ENCODE measurements at regions not wholly inside any gene's neighbourhood (a gene's known extent, or its start where the extent isn't known, plus 50 kb on each side); places are given as distances from the start of the nearest gene placed in this dataset.
A peak's percentile ranks its signal among the peaks of the same experiment; 100 is the strongest.

DNA sequence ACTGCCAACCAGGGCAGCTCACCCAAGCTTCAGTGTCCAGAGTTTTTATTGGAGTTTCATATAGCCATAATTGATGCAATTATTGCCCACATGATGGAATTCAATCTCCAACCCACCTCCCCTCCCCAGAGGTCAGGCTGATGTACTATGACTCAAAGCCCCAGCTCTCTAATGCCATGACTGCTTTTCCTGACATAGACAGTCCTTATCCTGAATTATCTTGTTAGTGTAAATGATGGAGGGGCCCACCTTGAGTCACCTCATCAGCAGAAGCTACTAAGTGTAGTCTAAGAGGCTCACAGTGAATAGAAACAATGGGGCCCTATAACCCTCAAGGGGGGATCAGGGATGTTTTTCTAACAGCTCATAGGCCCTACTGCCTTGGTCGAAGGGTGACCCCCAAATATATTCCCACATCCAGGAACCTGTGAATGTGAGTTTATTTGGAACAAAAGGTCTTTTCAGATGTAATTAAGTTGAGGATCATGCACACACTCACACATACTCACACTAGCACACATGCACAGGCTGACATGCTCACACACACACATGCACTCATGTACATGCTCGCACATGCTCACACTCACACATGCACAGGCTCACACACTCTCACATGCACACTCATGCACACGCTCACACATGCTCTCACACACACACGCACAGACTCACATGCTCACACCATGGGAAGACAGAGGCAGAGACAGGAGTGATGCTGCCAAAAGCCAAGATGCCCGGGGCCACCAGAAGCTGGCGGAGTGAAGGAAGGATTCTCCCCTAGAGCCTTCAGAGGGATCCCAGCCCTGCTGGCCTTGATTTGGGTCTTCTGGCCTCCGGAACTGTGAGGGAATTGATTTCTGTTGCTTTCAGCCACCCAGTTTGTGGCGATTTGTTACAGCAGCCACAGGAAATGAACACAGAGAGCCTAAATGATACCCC lies 131.2 kb upstream of the SMAD3 start:
- no peak for DNase-seq

DNA sequence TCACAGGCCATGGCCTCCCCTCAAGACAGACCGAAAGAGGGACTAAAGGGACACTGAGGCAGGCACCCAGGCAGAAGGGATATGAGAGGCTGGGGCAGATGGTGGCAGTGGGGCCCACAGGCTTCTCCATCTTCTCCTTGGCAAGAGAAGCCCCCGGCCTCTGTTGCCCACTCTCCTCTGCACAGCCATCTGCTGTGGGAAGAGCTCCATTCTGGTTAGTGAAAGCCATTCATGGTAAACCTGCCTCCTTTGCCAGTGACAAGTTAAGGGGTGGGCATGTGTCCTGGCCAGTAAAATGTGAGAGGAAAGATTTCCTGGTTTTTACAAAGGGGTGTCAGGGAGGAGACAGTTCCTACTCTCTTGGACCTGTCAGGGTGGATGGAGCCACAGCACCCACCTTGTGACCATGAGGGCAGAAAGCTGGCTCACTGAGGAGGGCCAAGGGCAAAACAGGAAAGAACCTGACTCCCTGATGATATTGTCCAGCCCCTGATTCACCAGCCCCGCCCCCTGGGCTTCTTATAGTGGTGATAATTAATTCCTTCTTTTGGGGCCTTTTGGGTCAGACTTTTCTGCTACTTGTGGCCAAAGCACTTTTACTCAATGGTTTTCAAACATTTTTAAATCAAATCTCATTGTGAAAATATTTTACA lies 130.4 kb upstream of the SMAD3 start:
- DNase-seq, result no peak

DNA sequence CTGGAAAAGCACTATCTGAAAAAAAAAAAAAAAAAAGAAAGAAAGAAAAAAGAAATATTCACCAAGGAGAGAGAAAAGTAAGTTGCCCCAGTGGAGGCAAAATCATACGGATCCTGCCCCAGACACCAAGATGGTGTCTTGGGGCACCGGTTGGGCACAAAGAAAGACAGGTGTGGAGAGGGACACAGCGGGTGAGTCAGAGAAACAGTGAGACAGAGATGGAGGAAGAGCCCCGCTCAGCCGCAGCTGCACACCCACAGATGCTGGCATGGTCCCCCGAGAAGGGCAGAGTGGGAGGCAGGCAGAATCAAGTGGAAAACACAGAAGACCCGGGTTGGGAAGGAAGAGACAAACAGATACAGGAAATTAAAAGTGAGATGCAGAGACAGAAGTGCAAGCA lies 129.7 kb upstream of the SMAD3 start:
- no peak for DNase-seq

DNA sequence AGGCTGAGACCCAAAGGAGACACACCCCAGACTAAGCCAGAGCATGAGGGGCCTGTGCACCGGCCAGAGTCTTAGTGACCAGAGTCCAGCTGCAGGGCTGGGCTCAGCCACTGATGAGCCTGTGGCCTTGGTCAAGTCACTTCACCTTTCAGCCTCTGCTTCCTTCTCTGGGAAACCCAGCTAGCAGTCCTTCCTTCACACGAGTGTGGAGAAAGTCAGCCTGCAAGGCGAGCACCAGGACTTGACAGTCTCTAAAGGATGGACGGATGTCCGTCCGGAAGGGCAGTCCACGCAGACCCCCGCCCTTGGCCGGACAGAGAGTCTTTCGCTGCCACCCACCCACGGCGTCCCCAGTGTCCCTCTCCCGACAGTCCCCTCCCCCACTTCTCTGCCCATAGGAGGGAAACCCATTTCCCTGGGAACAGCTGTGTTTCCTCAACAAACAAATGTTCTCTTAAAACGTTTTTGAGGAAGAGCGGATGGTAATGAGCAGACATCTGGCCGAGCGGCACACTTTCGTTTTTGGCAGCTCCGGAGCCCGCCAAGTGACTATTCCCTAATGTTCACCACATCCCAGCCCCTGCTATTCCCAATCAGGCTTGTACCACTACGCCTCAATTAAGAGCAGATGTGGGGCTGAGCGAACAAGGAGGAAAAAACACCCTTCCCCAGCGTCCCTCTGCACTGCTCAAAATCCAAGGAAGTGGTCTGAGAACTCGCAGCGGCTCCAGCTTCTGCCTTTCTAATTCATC lies 129.1 kb upstream of the SMAD3 start:
- DNase-seq, result no peak

DNA sequence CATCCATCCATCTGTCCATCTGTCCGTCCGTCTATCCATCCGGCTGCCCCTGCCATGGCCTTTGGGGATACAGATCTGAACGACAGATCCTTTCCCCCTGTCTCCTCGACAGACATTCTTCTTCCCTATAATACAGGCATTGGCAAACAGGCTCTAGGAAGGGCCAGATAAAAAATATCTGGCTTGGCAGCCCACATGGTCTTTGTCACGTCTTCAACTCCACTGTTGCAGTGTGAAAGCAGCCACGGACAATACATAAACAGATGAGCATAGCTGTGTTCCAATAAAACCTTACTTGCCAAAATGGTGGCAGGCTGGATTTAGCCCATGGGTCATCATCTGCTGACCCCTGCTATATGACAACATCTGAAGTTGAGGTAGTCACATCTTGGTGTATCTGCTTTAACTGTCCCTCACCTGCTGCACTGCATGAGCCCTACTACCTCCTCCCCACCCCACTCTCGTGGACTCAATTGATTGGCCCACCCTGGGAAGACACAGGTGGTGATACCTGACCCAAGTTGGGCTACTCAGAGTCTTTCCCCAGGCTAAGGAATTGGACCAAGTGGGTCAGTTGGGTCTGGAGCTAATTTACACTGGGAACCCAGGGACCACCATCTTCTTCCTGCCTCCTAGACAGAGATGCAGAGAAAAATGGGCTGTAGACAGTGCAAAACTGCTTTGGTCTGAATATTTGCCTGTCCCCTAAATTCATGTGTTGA lies 128.4 kb upstream of the SMAD3 start:
- no peak for DNase-seq

DNA sequence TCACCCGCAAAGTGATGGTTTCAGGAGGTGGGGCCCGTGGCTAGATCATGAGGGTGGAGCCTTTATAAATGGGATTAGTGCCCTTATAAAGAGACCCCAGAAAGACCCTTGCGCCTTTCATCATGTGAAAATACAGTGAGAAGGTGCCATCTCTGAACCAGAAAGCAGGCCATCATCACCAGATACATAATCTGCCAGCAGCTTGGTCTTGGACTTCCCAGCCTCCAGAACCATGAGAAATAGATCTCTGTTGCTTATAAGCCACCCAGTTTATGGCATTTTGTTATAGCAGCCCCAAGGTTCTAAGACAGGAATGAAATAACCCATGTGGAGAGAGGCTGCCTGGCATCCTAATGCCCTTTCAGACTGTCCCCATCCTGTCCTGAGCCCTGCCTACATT lies 127.8 kb upstream of the SMAD3 start:
- no peak for DNase-seq

DNA sequence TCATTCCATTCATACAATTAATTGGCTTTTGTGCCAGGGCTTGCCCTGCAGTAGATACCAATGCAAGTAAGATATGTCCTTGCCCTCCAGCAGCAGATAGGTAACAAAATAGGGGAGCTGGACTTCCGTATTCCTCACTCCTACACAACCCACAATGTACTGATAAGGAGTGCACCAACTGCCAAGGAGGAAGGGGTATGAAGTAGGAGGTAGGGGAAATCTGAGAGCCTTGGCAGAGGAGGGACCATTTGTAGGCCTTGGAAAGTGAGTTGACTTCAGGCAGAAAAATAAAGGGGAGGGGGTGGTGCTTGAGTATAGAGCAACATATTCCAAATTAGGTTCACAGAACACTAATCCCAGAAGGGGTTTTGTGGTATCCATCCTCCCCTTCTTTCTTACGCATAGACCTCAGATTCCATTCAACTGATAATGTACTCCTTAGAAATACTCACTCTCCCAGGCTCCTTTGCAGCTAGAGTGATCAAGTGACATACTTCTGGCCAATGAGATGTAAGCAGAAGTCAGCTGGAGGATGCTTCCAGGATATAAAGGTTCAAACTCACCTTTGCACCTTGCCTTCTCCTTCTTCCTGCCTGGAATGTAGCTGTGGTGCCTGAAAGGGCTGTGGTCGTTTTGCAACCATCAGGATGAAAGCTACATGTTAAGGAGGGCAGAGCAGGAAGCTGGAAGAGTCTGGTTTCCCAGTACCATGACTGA lies 127.1 kb upstream of the SMAD3 start:
- DNase-seq, result no peak

DNA sequence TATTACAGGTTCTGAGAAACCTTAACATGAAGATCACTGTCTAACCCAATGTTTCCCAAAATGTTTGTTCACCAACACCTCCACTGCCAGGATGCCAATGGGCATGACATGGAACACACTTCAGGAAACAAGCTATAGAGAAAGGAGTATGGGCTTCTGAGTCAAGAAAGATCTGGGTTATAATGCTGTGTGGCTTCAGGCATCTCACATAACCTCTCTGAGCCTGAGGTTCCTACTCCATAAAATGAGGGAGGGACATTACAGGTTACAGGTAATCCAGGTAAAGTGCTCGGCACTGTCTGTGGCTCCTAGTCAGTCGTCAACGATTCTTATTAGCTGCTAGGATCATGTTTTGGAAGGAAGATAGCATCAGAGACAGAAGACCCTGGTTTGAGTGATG lies 126.4 kb upstream of the SMAD3 start:
- DNase-seq, result no peak

DNA sequence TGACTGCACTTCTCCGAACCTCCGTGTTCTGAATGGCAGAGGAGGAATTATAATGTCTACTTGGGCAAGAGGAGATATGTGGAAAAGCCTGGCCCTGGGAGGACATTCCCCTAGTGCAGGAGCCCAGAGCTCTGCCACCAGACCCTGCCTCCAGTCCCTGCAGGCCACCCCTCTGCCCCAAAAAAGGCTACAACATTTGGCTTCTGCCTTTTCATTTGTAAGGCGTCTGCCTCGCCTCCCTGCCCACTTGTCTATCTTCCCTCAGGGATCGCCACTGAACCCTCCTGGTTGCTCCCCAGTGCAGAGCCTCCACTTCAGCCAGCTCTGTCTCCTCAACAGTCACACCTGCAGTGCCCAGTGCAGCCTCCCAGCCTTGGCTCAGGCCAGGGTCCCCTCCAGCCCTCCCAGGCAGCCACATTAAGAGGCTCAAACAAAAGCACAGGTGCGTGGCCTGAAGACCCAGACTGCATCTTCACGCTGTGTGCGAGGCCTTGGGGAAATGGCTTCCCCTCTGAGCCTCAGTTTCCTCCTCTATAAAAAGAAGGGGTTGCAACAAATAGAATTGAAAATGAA lies 125.9 kb upstream of the SMAD3 start:
- DNase-seq, result no peak

DNA sequence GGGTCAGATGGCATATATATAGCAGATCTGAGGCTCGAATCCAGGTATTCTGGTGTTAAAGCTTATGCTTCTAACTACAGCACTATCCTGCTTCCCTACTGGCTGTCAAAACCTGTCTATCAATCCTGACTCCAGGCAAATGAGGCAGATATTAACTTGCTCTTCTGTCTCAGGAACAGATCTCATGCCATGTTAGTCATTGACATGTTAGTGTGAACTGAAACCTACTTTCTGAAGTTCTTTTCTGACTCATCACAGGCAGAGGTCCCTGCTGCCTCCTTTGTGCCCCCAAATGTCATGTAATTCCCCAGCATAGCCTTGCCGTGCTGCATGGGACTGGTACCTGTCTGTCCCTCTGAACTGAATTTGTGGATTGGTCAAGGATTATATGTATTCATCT lies 125.0 kb upstream of the SMAD3 start:
- DNase-seq, result no peak

DNA sequence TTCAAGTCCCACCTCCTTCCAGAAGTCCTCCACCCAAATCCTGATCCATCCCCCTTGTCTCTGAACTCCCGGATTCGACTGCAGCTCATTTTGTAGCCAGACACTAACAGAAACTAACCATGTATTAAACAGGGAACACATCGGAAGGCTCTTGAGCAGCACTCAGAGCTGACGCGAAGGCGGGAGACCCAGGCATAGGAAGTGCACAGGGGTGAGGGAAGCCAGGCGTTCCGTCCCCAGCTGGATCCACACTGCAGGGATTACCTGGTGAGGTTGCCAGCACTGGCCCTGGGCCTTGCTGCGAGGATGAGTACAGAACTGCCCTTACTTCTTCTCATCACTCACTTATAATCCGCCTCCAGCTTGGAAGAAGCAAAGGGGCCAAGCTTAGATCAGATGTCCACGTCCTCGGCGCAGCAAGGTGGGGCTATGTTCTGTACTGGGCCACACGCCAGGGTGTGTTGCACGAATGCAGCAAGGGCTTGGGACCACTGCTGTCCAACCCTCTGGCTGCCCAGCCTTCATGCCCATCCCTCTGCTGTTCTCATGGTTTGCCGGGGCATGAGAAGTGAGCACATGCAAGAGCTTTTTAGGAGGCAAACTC lies 124.2 kb upstream of the SMAD3 start:
- no peak for DNase-seq

DNA sequence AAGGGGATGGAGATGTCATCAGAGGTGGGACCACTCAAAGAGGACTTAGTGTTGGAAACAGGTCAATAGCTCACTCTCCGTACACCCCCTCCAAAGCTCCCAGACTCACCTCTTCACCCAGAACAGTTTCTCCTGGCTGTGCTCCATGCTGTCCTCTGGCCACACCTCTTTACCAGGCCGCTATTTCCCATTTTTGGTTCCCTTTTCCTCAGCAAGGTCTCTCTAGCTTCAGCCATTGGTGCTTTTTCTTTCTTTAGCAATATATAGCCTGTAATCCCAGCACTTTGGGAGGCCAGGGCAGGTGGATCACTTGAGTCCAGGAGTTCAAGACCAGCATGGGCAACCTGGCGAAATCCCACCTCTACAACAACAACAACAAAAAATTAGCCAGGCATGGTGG lies 123.6 kb upstream of the SMAD3 start:
- DNase-seq, result no peak

DNA sequence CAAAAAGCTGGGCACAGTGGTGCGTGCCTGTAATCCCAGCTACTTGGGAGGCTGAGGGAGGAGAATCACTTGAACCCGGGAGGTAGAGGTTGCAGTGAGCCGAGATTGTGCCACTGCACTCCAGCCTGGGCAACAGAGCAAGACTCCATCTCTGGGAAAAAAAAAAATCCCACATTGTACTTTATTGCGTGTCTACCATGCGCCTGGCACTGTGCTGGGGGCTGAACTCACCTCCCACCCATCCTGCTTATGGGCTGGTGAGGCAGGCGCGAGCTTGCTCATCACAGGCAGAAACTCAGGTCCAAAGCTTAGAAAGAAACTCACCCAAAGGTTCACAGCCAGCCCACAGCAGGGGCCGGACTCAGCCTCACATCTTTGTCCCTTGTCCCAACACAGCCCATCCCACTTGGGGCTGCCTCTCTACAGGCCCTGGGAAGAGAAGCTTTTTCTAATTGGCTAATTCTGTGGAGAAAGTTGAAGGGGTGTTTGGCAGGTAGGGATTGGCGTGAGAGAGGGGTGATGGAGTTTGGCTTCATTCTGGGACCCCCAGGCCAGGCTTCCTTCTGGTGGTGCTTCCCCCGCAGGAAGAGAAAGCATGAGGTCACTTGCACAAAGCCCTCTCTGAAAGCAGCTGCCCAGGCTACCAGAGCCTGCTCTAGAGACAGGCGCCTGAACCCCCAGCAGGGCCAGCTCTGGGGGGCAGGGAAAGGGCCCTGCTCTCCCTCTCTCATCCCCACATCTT lies 122.6 kb upstream of the SMAD3 start:
- no peak for DNase-seq

DNA sequence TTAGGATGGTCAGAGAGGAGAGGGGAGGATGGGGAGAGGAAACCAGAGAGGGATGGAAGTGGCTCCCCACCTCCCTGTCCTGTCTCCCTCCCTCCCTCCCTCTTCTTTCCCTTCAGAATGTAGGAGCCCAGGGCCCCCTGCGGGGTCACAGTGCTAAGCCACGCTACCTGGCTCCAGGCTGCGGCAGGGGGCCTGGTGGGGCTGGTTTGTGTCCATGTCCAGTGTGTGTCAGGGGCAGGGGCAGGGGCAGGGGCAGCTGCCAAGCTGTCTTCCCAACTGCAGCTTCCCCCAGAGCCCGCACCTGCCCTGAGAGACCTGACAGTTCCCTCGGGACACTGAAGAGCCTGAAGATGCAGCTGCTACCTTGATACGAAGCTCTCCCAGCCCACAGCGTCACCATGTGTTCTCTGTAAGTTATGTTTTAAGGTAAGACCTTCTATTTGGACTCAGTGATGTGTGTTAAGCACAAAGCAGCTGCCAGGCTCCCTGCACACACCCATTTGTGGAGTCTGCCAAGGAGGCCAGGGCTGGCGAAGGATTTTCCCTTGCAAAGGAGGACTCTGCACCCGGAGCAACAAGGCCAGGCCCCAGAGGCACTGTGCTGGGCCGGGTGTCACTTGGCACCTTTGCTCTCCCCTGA lies 121.8 kb upstream of the SMAD3 start:
- peak; percentile 39 for DNase-seq

DNA sequence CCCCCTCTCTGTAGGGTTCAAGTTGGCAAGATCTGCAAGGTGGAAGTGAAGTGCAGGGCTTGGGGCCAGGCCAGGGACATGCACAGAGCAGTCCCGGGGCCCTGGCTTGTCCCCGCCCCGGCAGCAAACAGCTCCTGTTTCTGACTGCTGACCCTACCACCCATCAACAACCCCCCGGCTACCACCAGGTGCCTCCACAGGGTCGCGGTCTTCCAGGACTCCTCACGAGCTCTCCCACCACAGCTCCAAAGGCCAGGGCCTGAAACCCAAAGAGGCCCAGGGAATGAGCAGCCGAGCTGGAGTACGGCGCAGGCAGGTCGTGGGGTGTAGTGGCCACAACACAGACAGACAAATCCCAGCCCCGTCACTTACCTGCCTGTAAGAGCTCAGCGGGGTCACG lies 121.3 kb upstream of the SMAD3 start:
- no peak for DNase-seq

DNA sequence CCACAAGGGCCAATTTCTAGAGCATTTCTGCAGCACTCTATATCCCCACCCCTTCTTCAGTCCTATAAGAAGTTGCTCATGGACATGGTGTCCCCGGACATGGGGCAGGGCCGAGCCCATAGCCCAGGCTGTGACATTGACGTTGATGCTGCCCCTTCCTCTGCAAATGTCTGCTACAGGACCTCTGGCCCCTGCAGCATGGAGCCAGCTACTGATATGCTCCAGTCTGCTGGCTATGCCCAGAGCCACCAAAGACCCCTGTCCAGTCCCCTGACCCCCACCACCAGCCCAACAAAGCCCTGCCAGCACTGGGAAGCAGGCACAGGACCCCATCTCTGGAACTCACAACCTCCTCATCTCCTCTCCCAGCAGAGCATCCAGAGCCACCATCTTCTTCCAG lies 120.1 kb upstream of the SMAD3 start:
- no peak for DNase-seq

DNA sequence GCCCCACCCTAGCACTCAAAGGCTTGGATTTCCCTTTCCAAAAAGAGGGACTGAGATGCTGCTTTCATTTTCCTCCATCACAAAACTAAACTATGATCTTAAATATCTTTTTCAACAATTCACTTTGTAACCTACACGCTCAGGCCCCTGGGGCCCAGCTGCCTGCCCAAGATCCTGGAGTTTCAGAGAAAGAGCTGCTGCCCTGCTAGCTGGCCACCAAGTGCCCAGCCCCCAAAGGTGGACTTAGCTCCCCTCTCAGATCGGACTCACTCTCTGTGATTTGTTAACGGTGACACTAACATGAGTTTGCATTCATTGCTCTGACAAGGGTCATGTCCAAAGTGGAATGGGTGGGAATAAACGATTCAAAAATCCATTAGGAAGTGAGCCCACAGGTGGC lies 119.6 kb upstream of the SMAD3 start:
- DNase-seq, result no peak

DNA sequence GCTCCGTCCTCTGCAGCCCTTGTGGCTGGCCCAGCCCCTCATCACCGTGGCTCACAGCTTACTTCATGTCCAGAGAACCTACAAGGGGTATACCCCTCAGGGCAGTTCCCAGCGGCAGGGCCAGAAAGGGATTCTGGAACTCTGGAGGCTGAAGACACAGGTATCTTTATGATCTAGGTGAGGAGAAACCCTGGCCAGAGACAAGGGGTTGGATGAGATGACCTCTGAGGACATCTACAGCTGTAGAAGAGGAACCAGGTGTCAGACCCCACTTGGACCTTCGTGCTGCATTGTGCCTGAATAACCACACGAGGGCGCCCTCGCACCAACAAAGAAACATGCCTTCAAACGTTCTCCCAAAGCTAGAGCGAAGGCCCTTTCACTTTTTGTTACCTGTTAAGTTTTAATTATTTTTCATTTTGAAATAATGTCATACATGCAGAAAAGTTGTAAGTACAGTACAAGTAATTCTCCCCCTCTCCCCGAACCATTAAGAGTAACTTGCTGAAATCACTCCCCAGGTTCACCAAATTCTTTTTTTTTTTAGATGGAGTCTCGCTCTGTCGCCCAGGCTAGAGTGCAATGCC lies 118.7 kb upstream of the SMAD3 start:
- DNase-seq, result peak; percentile 39

DNA sequence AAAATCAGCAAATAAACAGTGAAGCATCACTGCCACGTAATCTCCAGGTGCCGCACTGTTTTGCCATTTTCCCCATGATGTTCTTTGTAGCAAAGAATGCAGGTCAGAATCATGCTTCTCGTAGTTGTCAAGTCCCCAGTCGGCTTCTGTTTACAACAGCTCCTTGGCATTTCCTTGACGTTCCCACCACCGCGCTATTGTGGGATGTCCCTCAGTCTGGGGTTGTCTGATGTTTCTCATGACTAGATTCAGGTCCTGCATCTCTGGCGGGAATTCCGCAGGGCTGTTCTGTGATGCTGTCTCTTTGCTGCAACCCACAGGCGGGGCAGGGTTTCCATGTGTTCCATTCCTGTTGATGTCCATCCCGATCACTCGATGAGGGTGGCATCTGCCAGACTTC lies 117.9 kb upstream of the SMAD3 start:
- DNase-seq, result no peak

DNA sequence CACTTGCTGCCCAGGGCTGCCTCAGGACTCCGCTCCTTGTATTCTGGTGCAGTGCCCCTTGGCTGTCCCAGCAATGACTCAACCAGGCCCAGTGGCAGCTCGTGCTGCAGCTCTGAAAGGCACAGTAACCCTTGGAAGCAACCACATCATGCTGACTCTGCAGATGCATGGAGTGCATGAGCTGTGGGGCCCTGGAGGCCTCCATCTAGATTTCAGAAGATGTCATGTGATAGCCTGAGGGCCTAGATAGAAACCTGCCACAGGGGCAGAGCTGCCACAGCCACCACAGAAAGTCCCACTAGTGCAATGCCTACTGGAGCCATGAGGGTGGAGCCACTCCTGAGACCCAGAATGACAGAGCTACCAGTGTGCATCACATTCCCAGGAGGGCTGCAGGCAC lies 117.1 kb upstream of the SMAD3 start:
- DNase-seq, result no peak
